GM18505 (cell line): ENCODE measurements at regions not wholly inside any gene's neighbourhood (a gene's known extent, or its start where the extent isn't known, plus 50 kb on each side); places are given as distances from the start of the nearest gene placed in this dataset.
"Not testable (repeated sequence)": the region's sequence is repeated elsewhere in the genome, so short reads cannot be mapped to it uniquely, and the experiment has no call there.

Source experiments
- ATAC-seq: cut with Tn5 transposase; IDR thresholded peaks from one replicate; pipeline ENCODE4 v1.9.1; 2021; ENCODE audit not compliant: unreplicated experiment
- POLR2A ChIP-seq: IDR thresholded peaks from 4 replicates; pipeline ENCODE4 v1.6.1; 2011; ENCODE audit warnings: borderline replicate concordance; ENCODE audit not compliant: insufficient read depth, insufficient read length; ENCODE audit errors: extremely low read depth

GRCh38 chr13:65445340-65445739 is 1784.8 kb downstream of the PCDH9 start:
- TF ChIP-seq POLR2A = no peak
- no peak for ATAC-seq

- no peak for ATAC-seq
- TF ChIP-seq POLR2A = no peak
These were observed 1794.5 kb downstream of the PCDH9 start for GRCh38 chr13:65435590-65435989.

DNA sequence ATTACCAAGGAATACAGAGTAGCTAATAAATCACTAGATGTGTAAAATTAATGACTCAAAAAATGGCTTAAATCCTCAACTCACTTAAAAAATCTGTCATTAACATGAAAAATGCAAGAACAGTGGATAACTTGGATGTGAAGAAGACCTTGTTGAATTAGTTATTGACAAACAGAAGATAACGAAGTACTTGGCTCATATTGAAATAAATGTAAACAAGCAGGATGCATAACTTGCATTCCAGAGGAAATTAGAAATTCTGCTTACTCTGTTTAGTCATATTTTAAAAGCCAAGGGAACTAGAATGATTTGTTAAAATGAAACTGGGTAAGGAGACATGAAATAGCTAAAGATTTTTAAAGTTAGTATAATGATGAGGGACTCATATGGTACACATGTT is 1812.2 kb downstream of the PCDH9 start:
- no peak for TF ChIP-seq POLR2A
- no peak for ATAC-seq

- TF ChIP-seq POLR2A = no peak
- no peak for ATAC-seq
These were observed 1813.4 kb downstream of the PCDH9 start for GRCh38 chr13:65416784-65417183.

DNA sequence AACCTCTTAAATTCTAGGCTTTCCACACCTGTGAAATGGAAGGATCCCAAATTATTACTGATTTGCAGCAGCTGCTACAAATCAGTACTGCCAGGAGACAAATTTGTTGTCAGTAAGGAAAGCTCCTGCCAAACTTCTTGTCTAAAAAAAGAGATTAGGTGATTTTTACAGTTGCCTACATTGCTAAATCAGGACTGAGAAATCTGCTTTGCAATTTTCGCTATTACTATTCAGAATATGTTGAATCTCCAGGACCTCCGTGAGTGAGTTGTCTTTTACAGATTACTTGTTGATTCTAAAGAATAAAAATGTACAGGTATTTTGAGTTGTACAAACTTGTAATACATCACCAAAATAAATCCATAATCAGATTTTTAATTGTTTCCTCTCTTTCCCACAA is 1815.9 kb downstream of the PCDH9 start:
- TF ChIP-seq POLR2A = no peak
- ATAC-seq = no peak

DNA sequence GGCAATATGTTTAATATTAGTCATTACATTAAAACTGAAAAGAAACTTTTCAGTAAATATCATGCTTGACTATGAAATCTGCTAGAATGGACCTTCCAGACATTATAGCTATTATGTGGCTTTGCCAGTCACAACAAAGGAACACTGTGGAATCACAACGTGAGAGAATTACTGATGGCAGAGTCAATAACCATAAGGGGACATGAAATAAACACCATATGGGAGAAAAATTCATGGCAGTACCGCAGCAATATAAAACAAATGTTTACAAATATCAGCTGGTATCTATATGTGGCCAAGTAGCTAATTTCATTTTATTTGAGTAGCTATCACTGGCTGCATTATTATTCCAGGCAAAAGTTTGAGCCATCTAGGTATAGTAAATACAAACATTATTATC is 1818.6 kb downstream of the PCDH9 start:
- ATAC-seq = no peak
- no peak for TF ChIP-seq POLR2A

- TF ChIP-seq POLR2A = no peak
- no peak for ATAC-seq
These were observed 1819.3 kb downstream of the PCDH9 start for GRCh38 chr13:65410791-65411190.

DNA sequence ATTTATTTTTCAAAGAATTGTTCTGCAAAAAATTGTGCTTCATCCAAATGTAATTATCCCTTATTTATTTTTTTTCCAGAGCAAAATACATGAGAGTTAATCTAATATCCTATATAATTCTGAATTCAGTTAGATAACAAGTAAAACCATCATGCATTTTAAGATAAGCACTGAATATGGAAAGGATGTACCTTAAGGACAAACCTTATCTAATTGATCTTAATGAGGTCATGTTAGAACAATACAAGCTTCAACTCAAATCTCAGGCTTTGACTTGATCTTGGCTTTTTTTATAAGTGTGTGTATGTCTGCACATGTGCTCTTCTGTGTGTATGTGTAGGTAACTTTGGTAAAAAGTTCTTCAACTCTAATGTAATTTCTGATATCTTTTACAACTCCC is 1828.8 kb downstream of the PCDH9 start:
- no peak for TF ChIP-seq POLR2A
- ATAC-seq = no peak

- ATAC-seq = no peak
These were observed 1829.4 kb downstream of the PCDH9 start for GRCh38 chr13:65400702-65401101.

GRCh38 chr13:65387743-65388347 is 1842.3 kb downstream of the PCDH9 start:
- TF ChIP-seq POLR2A = no peak
- no peak for ATAC-seq

More at GRCh38 chr13:65400702-65401101, 1829.4 kb downstream of the PCDH9 start:
- TF ChIP-seq POLR2A = no peak

DNA sequence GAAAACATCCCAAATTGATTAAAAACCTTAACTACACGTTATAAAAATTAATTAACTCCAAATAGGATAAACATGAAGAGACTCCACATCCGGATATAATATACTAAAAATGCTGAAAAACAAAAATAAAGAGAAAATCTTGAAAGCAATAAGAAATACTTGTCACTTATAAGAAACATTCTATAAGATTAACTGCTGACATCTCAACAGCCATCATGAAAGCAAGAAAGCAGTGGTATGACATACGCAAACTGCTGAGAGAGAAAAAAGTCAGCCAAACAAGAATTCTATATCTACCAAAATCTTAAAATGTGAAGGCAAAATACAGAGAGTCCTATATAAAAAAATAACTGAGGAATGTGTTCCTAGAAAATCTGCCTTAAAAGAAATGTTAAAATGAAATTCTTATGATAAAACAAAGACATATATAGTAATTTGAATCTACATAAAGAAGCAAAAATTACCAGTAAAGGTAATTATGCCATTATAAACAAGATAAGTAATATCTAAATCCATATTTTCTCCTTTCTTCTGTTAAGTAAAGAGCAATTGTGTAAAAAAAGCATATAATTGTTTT is 1851.1 kb downstream of the PCDH9 start:
- TF ChIP-seq POLR2A = no peak
- ATAC-seq = no peak

- ATAC-seq = no peak
- no peak for TF ChIP-seq POLR2A
These were observed 1851.7 kb downstream of the PCDH9 start for GRCh38 chr13:65378484-65378883.

DNA sequence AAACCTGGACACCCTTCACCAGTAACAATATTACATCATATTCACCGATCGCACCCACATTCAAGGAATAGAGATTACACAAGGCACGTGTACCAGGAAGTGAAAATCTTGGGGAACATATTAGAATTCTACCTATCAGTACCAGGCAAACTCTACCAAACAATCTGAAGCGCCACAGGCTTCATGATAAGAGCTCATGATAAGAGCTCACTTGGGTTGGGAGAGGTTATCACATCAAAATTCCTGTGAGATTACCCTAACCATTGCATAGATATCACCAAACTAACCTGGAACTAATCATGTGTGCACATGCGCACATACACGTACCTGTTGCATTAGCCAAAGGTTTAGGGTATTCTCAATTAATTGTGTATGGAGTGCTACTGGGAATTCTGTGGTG is 1861.3 kb downstream of the PCDH9 start:
- no peak for TF ChIP-seq POLR2A
- ATAC-seq = no peak

DNA sequence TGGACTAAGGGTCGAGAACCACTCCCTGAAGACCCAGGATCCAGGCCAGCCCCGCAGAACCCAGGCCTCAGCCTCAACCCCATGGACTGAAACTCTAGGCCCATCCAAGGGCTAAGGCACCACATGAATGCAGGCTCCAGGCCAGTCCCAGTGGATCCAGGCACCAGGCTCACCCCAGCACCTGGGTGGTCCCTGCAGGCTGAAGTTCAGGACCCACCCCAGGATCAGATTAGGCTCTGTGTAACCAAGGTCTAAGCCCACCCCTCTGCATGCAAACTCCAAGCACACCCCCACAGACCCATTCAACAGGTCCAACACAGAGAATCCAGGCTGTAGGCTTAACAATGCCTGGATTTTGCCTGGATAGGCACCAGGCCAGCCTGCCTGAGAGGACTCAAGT is 1876.2 kb downstream of the PCDH9 start:
- no peak for TF ChIP-seq POLR2A
- ATAC-seq = no peak

DNA sequence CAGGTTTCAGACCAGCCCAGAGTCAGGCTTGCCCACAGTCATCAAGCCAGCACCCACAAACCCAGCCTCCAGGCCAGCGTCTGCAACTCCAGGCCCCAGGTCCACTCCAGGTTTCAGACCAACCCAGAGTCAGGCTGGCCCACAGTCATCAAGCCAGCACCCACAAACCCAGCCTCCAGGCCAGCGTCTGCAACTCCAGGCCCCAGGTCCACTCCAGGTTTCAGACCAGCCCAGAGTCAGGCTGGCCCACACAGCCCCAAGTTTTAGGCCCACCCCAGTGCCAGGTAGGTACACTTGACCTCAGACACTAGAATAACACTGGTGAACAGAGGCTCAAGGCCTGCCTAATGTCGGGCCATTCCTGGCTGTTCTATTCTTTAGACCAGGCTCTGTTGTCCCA is 1877.0 kb downstream of the PCDH9 start:
- not testable (repeated sequence) for ATAC-seq

GRCh38 chr13:65347420-65348030 is 1882.6 kb downstream of the PCDH9 start:
- TF ChIP-seq POLR2A = no peak
- ATAC-seq = no peak
